ENCODE measurements at regions not wholly inside any gene's neighbourhood (a gene's known extent, or its start where the extent isn't known, plus 50 kb on each side); places are given as distances from the start of the nearest gene placed in this dataset.

DNA sequence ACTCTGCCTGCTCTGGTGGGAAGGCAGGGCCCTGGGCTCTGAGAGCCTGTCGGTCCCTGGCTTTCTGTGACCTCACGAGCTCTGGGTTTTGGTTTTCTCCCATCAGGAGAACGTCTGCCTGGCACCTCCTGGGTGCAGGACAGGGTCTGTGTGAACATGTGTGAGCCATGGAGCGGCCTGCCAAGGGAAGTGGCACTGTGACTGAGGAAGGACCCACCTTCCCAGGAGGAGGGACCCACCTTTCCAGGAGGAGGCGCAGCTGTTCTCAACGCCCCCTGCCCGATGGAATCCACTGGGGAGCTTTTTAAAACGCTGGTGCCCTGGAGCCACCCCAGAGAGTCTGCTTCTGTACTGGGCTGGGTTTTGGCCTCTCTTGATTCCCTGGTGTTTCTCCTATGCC, 168.7 kb downstream of the GLI2 start:
- no peak for DNase-seq

DNA sequence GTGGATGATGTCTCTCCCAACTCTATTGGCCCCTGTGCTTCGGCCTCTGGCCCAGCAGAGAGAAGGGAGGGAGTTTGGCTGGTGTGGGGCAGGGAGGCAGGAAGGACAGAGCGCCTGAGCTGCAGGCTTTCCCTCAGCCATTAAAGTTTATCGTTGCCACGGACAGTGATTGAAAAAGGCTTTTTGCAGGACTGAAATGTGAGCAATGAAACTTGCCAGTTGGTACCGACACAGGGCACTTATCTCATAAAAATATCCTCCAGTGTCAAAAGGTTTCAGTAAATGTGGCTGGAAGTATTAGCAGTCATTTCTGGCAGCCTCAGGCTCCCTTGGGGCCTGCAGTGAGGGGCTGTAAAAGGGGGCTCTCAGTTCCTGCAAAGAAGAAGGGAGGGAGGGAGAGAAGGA, 169.2 kb downstream of the GLI2 start:
- DNase-seq: no peak

DNA sequence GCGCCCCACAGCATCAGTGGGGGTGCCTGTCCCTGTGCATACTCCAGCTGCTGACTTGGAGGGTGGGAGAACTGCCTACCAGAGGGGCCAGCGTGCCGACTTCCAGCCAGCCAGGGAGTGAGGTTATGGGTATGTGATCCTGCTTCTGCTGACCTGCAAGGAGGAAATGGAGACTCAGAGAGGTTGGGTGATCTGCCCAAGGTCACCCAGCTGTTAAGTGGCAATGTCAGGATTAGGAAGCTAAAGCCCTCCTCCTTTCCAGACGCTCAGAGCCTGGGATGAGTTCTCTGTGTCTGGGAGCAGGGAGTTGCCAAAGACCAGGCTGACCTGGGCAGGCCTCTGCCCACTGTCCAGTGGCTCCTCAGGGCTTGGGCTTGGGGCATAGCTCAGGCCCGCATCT, 169.6 kb downstream of the GLI2 start:
- DNase-seq: no peak

DNA sequence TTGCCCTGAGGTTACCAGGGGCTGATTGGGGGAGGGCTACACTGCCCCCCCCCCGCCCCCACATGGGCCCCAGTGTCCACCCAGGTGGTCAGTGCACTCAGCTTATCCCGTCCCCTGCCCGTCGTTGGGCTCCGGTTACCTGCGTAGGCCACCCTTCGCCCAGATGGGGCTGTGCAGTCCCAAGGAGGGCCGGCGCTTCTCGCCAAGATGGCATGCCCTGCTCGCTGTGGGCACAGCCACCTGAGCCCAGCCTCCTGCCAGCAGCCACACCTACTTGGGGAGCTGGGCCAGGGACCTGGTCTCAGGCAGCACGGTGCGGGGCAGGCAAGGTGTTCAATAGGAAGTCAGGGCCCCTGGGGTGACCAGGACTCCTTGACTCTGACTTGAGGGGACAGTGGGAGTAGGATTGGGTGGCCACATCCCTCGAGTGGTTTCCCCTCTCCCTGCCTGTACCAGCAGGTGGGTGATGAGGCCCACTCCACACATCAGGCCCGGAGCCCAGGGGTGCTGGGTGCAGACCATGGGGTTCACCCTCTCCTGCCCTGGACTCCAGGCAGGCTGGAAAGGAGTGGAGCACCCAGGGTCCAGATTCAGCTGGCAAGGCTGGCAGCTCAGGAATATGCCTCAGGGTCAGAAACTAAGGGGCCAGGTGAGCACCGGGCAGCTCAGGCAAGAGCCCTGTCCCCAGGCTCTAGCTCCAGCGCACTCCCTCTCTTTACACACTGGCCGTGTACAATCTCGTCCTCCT, 170.3 kb downstream of the GLI2 start:
- DNase-seq: no peak

DNA sequence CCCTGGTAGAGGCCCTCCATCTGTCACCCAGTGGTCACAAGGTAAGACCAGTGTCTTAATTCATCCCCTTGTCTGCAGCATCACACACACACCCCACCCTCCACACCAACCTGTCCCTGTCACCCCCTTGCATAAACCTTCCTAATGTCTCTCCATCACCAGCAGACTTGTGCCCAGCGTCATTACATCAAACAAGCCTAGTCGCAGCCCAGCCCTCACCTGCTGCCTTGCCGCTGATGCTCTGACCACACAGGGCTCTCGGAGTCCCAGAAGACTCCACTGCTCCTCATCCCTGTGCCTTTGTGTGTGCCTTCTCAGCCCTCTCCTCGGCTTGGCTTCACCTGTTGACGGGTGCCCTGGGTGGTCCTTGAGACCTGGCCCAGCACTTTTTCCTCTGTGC, 171.2 kb downstream of the GLI2 start:
- DNase-seq: no peak

DNA sequence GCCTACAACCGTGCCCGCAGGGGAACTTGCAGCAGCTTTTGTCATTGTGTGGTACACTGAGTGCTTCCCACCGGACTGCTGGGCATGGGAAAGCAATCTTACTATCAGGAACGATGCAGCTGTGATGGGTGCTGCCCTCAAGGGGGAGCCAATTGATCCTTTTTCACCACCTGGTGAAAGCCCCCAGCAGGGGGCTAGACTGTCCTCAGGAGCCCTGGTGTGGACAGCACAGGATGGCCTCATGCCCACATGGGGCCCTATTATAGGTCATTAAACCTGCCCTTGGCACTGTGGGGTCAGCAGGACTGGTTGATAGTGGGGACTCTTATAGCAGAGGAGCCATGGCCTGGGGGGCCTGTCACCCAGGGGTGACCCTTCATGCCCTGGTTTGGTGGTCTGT, 172.2 kb downstream of the GLI2 start:
- no peak for DNase-seq

DNA sequence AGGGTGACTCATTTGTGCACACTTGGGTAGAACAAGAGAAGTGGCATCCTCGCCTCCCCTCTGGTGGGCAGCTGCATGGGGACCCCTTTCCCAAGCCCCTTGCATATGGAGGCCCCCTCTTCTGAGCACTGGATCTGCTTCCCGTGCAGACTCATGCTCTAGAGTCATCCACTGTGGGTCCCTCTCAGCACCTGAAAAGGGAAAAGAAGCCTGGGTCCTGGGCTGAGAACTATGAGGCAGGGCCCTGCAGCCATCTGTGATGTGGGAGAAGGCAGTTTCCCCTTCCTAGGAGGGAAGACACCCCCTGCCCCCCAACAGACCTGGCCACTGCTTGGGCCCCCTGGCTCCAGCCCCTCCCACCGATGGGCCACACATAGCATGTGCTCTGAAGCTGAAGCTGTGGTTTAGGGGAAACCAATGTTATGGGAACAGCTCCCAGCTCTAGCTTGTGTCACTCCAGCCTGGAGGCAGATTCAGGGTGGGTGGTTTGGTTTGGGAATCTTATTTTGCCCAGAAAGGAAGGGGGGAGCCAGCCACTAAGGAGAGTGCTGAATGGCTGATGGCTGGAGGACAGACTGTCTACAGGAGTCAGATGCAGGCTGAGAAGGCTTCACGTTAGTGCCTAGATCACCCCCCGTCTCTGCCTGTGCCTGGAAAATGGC, 172.8 kb downstream of the GLI2 start:
- no peak for DNase-seq

DNA sequence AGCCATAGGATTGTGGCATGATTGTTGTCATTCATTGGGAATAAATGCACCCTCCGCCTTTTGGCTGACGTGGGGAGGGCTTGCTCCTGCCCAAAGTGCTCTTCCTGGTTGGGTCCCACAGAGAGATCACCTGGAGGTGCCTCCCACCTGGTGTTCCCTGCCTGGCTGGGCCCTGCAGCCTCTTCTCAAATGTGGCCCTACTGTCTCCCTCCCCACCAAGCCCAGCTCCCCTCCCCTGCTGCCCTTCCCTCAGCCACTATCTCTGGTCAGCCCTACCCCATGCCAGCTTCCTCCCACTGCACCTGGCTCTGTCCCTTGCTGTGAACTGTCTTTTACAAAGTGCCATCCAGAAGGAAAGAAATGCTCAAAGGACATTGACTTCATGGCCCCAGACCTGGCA, 173.4 kb downstream of the GLI2 start:
- no peak for DNase-seq

DNA sequence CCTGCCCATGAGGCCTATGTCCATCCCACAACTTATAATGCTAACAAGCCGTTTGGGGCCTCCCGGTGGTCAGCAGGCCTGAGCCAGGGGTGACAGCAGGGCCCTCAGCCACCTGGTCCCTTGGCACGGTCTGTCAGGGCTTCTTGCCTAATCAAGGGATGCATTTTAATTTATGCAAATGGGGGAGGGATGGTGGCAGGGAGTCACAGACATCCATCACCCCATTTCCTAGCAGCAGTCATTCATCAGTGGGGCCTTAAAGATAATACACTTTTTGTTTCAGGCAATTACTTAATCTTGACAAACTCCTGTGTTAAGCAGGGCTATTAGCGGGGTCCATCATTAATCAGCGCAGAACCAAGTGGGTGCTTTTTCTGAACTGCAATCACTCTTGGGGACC, 174.5 kb downstream of the GLI2 start:
- no peak for DNase-seq

DNA sequence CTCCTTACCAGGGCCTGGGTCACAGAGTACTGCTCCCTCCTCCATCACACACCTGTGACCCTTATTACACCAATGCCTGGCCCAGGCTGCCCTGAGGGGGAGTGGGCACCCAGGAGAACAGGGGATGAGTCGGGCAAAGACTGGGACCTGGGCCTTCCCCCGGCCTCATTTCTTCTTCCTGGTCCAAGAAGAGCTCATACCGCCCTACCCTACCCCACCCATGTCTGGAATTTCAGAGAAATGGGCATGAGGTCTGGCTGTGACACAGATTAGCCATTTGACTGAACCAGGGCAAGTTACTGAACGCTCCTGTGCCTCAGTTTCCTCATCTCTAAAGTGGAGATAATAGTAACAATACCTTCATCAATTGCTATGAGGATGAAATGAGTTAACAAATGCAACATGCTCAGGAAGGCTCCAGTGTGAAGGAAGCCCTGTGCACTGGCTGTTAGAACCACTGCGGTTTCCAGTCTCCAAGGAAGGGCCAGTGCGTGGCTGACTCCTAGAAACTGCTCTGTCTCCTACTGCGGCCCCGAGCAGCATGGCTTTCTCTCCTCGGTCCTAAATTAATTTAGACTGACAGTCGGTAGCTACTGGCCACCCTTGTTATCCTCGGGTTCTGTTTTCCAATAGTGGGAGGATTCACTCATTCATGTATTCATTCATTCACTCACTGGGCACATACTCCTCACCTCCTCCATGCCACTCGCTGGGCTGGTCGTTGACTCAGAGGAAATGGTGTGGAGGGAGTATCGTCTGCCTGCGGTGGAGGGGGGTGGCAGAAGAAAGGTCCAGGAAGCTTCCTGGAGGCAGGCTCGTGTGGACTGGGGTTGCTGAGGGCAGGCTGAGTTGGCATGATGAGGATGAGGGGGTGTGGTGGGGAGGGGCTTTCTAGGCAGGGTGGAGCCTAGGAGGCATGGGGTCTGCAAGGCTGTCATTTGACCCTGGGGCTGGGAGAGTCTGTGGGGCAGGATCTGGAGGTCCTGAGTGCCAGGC, 175.6 kb downstream of the GLI2 start:
- no peak for DNase-seq

DNA sequence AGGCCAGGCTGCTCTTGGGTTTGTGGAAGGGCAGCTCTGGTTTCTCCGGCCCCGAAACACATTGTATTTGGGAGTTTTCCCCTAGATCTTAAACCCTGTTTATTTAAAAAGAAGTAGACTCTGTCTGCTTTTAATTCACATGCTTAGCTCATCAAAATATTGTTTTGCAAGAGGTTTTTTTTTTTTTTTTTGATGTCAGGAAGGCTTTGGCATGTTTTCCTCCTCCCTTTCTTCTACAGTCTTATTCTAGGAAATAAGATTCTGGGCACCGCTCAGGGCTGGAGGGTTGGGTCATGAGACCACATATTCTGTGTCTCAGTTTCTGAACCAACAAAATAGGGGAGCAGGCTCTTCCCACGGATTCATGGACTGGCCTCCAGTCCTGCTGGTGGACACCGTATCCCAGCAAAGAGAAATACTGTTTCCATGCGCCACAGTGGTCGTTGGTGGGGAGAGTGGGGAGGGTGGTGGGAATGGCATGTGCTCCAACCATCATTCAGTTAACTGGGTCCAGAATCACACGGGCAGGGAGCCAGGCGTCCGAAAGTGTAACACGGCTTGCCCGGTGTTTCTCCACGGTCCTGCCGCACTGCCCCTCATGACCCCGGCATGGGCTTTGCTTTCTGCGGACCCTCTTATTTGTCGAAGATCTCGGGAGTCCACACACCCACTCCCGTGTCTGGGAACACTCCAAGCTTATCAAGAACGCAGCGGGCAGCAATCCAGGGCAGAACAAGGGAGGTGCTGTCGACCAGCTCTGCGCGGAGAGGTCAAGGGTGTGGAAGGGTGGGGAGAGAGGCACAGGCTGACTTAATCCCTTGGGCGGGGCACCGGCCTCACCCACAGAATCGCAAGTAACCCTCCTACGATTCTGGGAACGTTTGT, 176.7 kb downstream of the GLI2 start:
- DNase-seq: no peak

DNA sequence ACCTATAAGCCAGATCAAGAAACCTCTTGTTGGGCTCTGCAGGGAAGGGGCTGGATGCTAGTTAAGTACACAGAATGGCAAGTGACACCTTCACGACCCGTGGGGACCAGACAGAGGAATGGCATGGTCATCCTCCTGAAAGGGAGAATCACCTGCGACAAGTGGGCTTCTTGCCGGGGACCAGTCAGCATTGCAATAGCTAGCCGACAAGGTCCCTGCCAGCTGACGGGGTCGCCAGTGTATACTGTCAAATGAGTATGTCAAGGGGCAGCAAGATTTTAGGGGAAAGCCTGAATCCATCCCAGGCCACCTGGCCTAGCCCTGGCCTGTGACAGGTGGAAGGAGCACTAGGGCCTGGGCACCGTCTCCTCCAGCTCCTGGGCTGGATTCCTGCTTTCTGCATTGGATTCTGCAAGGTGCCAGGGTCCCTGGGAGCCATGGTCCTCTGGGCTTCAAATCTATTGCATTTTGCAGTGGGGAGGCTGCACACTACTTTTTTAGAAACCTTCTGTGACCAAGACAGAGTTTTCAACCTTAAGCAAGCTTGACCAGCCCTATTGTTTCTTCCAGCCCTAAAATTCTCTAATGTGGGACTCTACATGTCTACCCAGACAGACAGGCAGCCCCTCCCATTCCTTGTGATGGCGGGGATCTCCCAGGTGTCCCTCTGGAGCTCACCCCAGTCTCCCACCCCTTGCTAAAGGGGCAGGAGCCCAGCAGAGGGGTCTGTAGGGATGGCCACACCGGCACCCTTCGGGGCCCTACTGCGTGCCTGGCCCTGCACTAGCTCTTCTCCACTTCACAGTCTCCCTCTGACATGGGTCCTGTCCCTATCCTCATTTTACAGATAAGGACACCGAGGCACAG, 178.5 kb downstream of the GLI2 start:
- DNase-seq: no peak

DNA sequence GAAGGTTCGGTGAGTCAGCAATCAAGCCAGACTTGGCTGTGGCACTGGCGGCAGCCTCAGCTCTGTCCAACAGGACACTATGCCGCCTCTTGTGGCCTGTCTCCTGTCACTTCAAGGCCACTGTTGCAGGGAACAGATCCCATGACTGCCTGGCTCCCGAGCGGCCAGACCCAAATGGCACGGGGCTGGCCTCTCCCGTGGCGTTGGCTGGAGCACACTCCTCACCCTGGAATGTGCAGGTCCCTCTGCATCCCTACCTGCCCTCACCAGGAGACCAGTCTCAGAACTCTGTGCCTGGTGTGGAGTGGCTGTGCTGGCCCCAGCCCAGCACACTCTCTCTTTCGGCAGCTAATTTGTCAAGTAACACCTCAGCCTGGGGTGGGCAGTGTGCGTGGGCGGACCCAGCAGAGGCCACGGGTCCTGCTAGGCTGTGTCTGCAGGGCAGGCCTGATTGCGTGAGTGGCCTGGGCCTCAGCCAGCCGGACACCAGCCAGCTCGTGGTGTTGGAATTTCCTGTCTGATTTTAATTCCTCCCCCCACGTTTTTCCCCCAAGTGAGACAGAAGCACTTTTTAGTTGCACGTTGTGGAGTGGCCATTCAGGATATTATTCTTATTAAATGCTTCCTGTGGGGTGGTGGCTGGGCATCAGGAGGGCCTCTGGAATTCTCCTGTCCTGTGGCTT, 179.3 kb downstream of the GLI2 start:
- DNase-seq: peak; percentile 46 to 53

DNA sequence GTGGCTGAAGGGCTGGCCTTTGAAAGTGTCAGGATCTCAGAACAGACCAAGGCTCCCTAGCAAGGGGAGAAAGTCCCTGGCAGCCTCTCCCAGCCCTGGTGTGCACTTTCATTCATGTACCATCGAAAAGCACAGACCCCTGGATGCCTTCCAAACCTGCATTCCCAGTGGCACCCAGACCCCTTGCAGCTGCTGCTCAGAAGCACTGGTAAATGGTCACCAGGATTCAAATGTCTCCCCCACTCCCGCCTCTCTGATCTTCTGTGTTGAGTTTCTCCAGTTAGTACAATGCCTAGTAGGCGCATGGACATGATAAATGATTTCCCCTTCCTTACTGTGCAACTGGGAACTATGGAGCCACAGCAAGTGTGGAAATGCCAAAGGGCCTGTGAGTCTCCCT, 180.0 kb downstream of the GLI2 start:
- no peak for DNase-seq

DNA sequence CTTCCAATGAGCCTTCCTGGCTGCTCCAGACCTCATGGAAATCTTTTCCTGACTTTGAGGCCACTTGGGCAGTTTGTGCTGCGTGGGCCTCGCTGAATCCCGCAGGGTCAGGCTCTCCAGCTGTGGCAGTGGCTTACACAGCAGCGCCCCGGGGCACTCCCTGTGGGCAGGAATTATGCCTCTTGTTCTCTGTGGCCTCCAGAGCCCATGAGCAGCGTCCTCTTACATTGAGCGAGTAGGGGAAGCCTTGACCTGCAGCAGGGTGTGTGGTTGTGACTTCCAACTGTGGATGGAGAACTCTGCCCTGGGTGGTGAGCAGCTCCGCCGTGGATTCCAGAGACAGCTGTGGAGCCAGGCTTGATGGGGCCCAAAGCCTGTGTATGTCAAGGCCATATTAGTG, 180.8 kb downstream of the GLI2 start:
- DNase-seq: no peak

DNA sequence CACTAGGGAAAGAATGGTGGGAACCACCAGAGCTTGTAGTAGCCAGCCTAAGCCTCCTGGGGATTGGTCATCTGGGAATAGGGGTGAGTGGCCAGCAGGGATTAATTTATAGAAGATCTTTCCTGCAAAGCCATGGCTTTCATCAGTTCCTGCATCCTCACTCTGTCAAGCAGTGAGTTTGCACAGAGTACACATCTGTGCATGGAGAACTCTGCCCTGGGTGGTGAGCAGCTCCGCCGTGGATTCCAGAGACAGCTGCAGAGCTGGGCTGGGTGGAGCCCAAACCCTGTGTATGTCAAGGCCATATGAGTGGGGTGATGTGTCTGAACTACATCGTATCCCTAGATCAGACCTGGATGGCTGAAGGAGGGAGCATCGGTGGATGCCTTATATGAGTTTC, 182.2 kb downstream of the GLI2 start:
- no peak for DNase-seq

DNA sequence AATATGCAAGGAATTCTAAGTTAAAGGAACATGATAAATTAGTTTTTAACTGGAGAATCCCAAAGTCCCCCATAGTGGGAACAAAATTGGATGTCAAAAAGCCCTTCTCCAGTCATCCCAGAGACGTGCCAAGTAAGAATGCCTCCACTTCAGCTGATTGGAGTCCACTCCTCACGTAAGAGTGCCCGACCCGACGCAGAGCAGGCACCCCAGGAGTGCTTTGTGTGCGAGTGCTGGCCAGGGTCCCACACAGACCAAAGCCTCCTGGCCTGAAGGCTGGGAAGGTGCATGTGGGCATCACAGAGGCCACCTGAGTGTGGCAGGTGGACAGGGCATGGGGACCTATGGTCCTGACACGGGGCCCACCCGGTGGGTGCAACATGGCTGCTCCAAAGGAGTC, 183.5 kb downstream of the GLI2 start:
- DNase-seq: no peak

DNA sequence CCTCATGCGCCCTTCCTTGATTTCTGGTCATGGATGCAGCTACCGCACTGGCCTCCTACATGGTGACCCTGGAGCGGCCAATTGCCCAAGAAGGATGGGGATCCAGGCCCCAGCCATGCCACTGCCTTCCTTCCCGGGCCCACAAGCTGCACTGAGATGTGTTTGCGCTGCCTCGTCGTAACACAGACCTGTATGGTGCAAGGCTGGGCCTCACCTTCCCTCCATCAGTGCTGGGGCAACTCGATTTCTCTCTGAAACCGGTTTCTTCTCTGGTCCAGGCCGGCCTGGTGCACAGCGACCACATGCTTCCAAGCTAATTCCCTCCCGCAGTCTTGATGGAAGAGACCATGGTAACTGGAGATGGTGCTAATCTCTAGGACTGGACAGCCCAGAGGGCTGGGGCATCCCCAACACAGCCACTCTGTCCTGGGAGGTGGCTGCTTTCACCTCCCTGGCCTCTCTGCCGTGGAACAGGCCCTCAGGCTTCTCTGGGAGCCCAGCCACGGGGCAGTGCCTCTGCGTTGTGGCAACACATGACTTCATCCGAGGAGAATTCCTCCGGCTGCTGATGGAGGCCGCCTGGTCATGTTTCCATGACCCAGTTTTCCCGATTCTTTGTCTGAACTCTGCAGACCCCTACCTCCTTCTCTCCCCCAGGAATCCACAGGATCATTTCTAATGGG, 184.2 kb downstream of the GLI2 start:
- no peak for DNase-seq

DNA sequence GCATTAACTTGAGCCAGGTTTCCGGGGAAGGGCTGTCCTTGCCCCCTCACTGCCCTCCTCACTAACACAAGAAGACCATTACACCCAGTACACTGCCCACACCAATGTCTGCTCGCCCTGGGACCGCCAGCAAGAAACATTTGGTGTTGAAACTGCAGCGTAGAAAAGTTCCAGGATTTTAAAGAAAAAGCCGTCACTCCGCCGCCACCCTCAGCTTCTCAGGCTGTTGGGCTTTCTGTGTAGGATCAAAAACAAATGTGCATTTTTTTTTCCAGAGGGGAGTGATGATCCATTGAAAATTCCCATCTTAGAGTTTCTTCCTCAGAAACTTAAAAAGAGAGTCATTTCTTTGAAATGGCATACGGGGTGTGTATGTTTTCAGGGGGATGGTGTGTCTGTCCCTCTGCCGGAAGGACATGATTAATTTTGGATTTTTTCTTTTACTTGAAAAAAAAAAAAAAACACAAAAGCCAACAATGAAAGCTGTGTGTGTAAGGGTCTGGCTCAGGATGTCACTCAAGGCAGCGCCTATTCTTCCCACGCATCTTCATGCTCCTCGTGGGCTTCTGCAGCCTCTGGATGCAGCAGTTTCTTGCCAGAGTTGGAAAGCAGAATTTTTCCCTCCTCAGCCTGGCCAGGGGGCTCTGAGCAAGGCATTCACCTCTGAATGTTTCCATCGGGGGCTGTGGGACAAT, 184.9 kb downstream of the GLI2 start:
- no peak for DNase-seq

DNA sequence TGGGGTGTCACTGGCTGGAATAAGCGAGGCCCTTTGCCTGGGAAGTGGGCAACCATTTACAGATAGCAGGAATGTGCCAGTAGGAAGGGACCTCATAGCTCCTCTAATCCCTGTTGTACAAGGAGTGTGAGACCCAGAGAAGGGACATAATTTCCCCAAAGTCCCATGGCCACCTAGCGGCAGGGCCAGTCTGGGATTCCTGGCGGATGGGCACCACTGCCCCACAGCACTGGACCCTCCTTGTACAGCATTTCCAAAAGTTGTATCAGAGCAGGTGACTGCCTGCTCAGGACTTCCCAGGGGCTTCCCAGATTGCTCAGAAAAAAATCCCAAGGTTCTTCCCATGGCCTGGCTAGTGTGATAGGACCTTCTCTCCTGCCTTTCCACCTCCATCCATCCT, 185.8 kb downstream of the GLI2 start:
- no peak for DNase-seq

All from SW 1271 (cell line).